GM19463 (cell line): ENCODE measurements at regions not wholly inside any gene's neighbourhood (a gene's known extent, or its start where the extent isn't known, plus 50 kb on each side); places are given as distances from the start of the nearest gene placed in this dataset.

Experiments used
- ATAC-seq: cut with Tn5 transposase; IDR thresholded peaks from one replicate; pipeline ENCODE4 v1.9.1; 2021; ENCODE audit warnings: mild to moderate bottlenecking, moderate library complexity; ENCODE audit not compliant: unreplicated experiment

- ATAC-seq: no peak
Measured at GRCh38 chr10:131746785-131747184, 154.0 kb upstream of the PPP2R2D start.

- no peak for ATAC-seq
Measured at GRCh38 chr10:131747251-131747650, 153.6 kb upstream of the PPP2R2D start.

- no peak for ATAC-seq
Measured at GRCh38 chr10:131747791-131748190, 153.0 kb upstream of the PPP2R2D start.

GRCh38 chr10:131748191-131748590 is 152.6 kb upstream of the PPP2R2D start:
- no peak for ATAC-seq

- ATAC-seq: no peak
Measured at GRCh38 chr10:131748831-131749766, 151.7 kb upstream of the PPP2R2D start.

GRCh38 chr10:131749767-131750142 is 151.1 kb upstream of the PPP2R2D start:
- ATAC-seq: no peak

GRCh38 chr10:131750171-131750895 is 150.5 kb upstream of the PPP2R2D start:
- ATAC-seq: no peak

GRCh38 chr10:131750973-131751826 is 149.6 kb upstream of the PPP2R2D start:
- ATAC-seq: no peak

- ATAC-seq: no peak
Measured at GRCh38 chr10:131751827-131752775, 148.7 kb upstream of the PPP2R2D start.

GRCh38 chr10:131753336-131753735 is 147.5 kb upstream of the PPP2R2D start:
- ATAC-seq: no peak

- ATAC-seq: no peak
Measured at GRCh38 chr10:131755200-131755599, 145.6 kb upstream of the PPP2R2D start.

GRCh38 chr10:131757285-131758058 is 143.3 kb upstream of the PPP2R2D start:
- ATAC-seq: no peak

GRCh38 chr10:131758062-131758938 is 142.5 kb upstream of the PPP2R2D start:
- ATAC-seq: no peak

GRCh38 chr10:131758939-131759301 is 141.9 kb upstream of the PPP2R2D start:
- ATAC-seq: no peak

- ATAC-seq: no peak
Measured at GRCh38 chr10:131759347-131759746, 141.5 kb upstream of the PPP2R2D start.

GRCh38 chr10:131760416-131761166 is 140.2 kb upstream of the PPP2R2D start:
- ATAC-seq: no peak

GRCh38 chr10:131762789-131763696 is 137.8 kb upstream of the PPP2R2D start:
- ATAC-seq: no peak
